ENCODE measurements at regions not wholly inside any gene's neighbourhood (a gene's known extent, or its start where the extent isn't known, plus 50 kb on each side); places are given as distances from the start of the nearest gene placed in this dataset.

- TF ChIP-seq CTCF (IDR thresholded peaks at IDR 0.05) (no peak), POLR2A (IDR thresholded peaks at IDR 0.05) (no peak)
Measured at GRCh38 chr10:58887474-58887873, 289.0 kb upstream of the PHYHIPL start.

All from testis (tissue), 2 donors.